Endodermal cell (in vitro differentiated cells): ENCODE measurements at regions not wholly inside any gene's neighbourhood (a gene's known extent, or its start where the extent isn't known, plus 50 kb on each side); places are given as distances from the start of the nearest gene placed in this dataset.

Experiments
- DNase-seq: peaks from one replicate; pipeline ENCODE4 v3.0.0-alpha.2; 2017
- H3K27ac ChIP-seq: 2 replicates; pipeline ENCODE4 v1.5.1; 2013; ENCODE audit warnings: mild to moderate bottlenecking, low read depth, low read length, moderate library complexity
- H3K27me3 ChIP-seq: 2 replicates; pipeline ENCODE4 v1.6.1; 2013; ENCODE audit warnings: mild to moderate bottlenecking, low read length, moderate library complexity; ENCODE audit not compliant: insufficient read depth, control insufficient read depth, poor library complexity, severe bottlenecking
- H3K36me3 ChIP-seq: 2 replicates; pipeline ENCODE4 v1.7.0; 2013; ENCODE audit warnings: mild to moderate bottlenecking, low read length, moderate library complexity; ENCODE audit not compliant: control insufficient read depth, insufficient read depth
- H3K4me1 ChIP-seq: one replicate; pipeline ENCODE4 v1.7.0; 2013; ENCODE audit warnings: low read length; ENCODE audit not compliant: control insufficient read depth, insufficient read depth
- H3K4me3 ChIP-seq: 2 replicates; pipeline ENCODE4 v1.5.1; 2013; ENCODE audit warnings: mild to moderate bottlenecking, low read length, moderate library complexity
- H3K9ac ChIP-seq: 2 replicates; pipeline ENCODE4 v1.6.1; 2013; ENCODE audit warnings: mild to moderate bottlenecking, low read length, moderate library complexity; ENCODE audit not compliant: poor library complexity, severe bottlenecking; ENCODE audit errors: extremely low read depth
- H3K9me3 ChIP-seq: 2 replicates; pipeline ENCODE4 v1.6.1; 2013; ENCODE audit warnings: mild to moderate bottlenecking, low read length, moderate library complexity; ENCODE audit not compliant: control insufficient read depth
- H3K27ac Mint-ChIP-seq: 2 replicates; pipeline ENCODE4 v1.8.0; 2020; ENCODE audit warnings: mixed read lengths
- H3K27me3 Mint-ChIP-seq: 2 replicates; pipeline ENCODE4 v1.8.0; 2021; ENCODE audit warnings: mild to moderate bottlenecking, mixed read lengths; ENCODE audit not compliant: insufficient read depth
- H3K36me3 Mint-ChIP-seq: 2 replicates; pipeline ENCODE4 v1.8.0; 2020; ENCODE audit warnings: low read depth, mixed read lengths
- H3K4me1 Mint-ChIP-seq: 2 replicates; pipeline ENCODE4 v1.8.0; 2020; ENCODE audit warnings: mixed read lengths
- H3K4me3 Mint-ChIP-seq: 2 replicates; pipeline ENCODE4 v1.8.0; 2020; ENCODE audit warnings: mild to moderate bottlenecking, moderate library complexity, mixed read lengths
- H3K9me3 Mint-ChIP-seq: 2 replicates; pipeline ENCODE4 v1.8.0; 2020; ENCODE audit warnings: mild to moderate bottlenecking, mixed read lengths
- WGBS, 2 experiments: methylation state at CpG; one replicate each; pipeline versions ENCODE4 v1.1.5 to v1.1.7; 2013; ENCODE audit warnings: missing lambda C conversion rate in 2 of 2, mixed read lengths in 1 of 2; ENCODE audit not compliant: insufficient coverage in 1 of 2, insufficient read length in 1 of 2; 5-methylcytosine and 5-hydroxymethylcytosine counted together
- TF ChIP-seq, protein P1 (sequence below): fragments of 200-600 bp; sonication (generic); conservative IDR thresholded peaks from 2 replicates; pipeline ENCODE4 v1.5.0; 2021; ENCODE audit warnings: antibody characterized with exemption, mild to moderate bottlenecking

DNA sequence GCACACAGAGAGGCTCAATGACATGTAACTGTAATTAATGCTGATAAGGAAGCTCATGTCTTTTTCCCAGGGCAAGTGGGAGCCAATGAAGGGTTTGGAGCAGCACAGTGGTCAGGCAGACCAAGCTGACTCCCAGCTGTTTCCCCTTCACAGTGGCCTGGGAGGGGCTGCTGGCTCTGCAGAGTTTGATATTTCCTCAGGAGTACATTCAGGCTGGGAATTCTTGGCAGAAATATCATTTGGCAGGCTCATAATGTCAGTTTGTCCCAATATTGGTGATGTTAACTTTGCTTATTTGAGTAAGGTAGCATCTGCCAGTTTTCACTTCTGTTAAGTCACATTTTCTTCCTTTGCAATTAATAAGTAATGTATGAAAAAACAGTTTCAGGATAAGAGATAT is 247.0 kb downstream of the EMP1 start:
- Histone ChIP-seq H3K27ac (no peak overlapping the region), H3K4me3 (peak overlapping the region; percentile 70), H3K9me3 (no peaks in the 10 kb centered on the region), H3K9ac (no peak overlapping the region), H3K27me3 (no peaks in the 10 kb centered on the region), H3K4me1 (peaks cover 9% of the 10 kb centered on the region), H3K36me3 (no peaks in the 10 kb centered on the region)
- DNase-seq: no peak
- H3K36me3 Mint-ChIP-seq: no peaks in the 10 kb centered on the region
- peaks cover 14% of the 10 kb centered on the region for H3K27me3 Mint-ChIP-seq
- no peaks in the 10 kb centered on the region for H3K9me3 Mint-ChIP-seq
- no peak overlapping the region for H3K4me3 Mint-ChIP-seq
- TF ChIP-seq, protein P1, sequence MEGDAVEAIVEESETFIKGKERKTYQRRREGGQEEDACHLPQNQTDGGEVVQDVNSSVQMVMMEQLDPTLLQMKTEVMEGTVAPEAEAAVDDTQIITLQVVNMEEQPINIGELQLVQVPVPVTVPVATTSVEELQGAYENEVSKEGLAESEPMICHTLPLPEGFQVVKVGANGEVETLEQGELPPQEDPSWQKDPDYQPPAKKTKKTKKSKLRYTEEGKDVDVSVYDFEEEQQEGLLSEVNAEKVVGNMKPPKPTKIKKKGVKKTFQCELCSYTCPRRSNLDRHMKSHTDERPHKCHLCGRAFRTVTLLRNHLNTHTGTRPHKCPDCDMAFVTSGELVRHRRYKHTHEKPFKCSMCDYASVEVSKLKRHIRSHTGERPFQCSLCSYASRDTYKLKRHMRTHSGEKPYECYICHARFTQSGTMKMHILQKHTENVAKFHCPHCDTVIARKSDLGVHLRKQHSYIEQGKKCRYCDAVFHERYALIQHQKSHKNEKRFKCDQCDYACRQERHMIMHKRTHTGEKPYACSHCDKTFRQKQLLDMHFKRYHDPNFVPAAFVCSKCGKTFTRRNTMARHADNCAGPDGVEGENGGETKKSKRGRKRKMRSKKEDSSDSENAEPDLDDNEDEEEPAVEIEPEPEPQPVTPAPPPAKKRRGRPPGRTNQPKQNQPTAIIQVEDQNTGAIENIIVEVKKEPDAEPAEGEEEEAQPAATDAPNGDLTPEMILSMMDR: no peak
- no peak overlapping the region for H3K27ac Mint-ChIP-seq
- H3K4me1 Mint-ChIP-seq: peaks cover 46% of the 10 kb centered on the region

DNA sequence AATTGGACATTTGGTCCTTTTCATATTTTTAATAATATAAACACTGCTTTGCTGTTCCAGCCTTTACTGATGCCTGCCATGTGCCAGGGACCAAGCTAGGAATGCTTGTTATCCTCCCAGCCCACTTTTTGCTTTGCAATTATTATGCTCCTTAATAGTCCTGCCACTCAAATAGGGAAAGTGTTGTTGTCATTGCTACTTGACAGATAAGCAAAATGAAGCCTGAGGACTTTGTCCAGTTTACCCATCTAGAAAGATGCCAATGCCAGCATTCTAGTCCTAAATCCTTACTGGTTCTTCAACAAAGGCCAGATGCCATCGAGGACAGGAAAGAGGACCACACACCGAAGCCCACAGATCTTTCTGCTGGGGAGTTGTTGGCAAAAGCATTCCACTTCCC is 246.5 kb downstream of the EMP1 start:
- Histone ChIP-seq H3K27me3 (no peaks in the 10 kb centered on the region), H3K4me1 (peaks cover 9% of the 10 kb centered on the region), H3K27ac (no peak overlapping the region), H3K4me3 (peak overlapping the region; percentile 70), H3K9me3 (no peaks in the 10 kb centered on the region), H3K9ac (no peak overlapping the region), H3K36me3 (no peaks in the 10 kb centered on the region)
- no peaks in the 10 kb centered on the region for H3K9me3 Mint-ChIP-seq
- H3K27ac Mint-ChIP-seq: no peak overlapping the region
- H3K4me3 Mint-ChIP-seq: peak overlapping the region; percentile 49
- no peak for DNase-seq
- no peaks in the 10 kb centered on the region for H3K36me3 Mint-ChIP-seq
- TF ChIP-seq, protein P1: no peak
- peaks cover 14% of the 10 kb centered on the region for H3K27me3 Mint-ChIP-seq
- peaks cover 49% of the 10 kb centered on the region for H3K4me1 Mint-ChIP-seq
- 98% methylated on average over 2 of the region's 2 CpGs; no CpG with 5 or more reads in 1 of the 2 experiments for WGBS, 2 experiments

DNA sequence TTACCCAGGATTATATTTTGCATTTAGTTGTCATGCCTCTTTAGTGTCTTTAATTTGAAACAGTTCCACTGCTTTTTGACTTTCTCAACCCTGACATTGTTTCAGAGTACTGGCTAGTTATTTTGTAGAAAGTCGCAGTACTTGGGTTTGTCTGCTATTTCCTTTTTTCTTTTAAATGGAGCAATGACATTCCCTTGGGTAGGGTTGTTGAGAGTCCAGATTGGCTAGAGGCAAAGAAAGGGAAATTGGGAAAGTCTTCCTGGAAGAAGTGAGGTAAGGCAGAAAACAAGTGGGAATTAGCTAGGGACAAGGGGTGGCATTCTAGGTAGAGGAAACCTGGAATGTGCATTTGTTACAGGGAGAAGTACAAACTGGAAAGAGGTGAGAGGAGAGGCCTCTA is 245.9 kb downstream of the EMP1 start:
- H3K9me3 Mint-ChIP-seq: no peaks in the 10 kb centered on the region

More for the DNA sequence above, 245.9 kb downstream of the EMP1 start:
- Histone ChIP-seq H3K4me1 (peaks cover 9% of the 10 kb centered on the region), H3K9ac (no peak overlapping the region), H3K36me3 (no peaks in the 10 kb centered on the region), H3K27me3 (no peaks in the 10 kb centered on the region), H3K4me3 (peak overlapping the region; percentile 70), H3K9me3 (no peaks in the 10 kb centered on the region), H3K27ac (no peak overlapping the region)
- Mint-ChIP-seq H3K4me1 (peaks cover 51% of the 10 kb centered on the region), H3K36me3 (no peaks in the 10 kb centered on the region), H3K27ac (peak overlapping the region; percentile 16), H3K27me3 (peaks cover 14% of the 10 kb centered on the region), H3K4me3 (peak overlapping the region; percentile 49)
- WGBS, 2 experiments: 86% methylated on average over 1 of the region's 1 CpG; no CpG with 5 or more reads in 1 of the 2 experiments
- no peak for DNase-seq
- TF ChIP-seq, protein P1: no peak
